K562 (cell line): ENCODE measurements at regions not wholly inside any gene's neighbourhood (a gene's known extent, or its start where the extent isn't known, plus 50 kb on each side); places are given as distances from the start of the nearest gene placed in this dataset.

Experiments
- ATAC-seq: fragments of 200-7000 bp; cut with Tn5 transposase; 3 replicates; pipeline ENCODE4 v1.9.1; 2020; ENCODE audit warnings: moderate library complexity
- BruUV-seq: library from RNA; stranded (reverse); fragments of 400-500 nt; replicated peaks from 2 replicates; lab custom pipeline; 2021; lab: Mats Ljungman, UMichigan
- CTCF ChIA-PET: fragments of 300-600 bp; formaldehyde crosslinking; extraction: SDS; loops from one replicate; lab custom pipeline; 2021; ENCODE audit warnings: low intra/inter-chr PET ratio; lab: Yijun Ruan, JAX
- POLR2A ChIA-PET: fragments of 300-600, 350-650 bp; sonication (Branson Sonifier 250); formaldehyde crosslinking; extraction: SDS; loops from one replicate; lab custom pipeline; 2021; ENCODE audit warnings: antibody characterized with exemption, inconsistent platforms; lab: Yijun Ruan, JAX
- DNase-seq, 4 experiments: peaks; one replicate each; pipeline versions ENCODE4 v3.0.0 to v3.0.0-alpha.2; 2011 to 2018; ENCODE audit warnings: low spot score in 3 of 4, mixed read lengths in 3 of 4; ENCODE audit errors: extremely low read depth in 1 of 4
- FAIRE-seq: peaks from 2 replicates; lab custom pipeline; 2011; peaks lifted over from hg19 to GRCh38; lab: Jason Lieb, UNC
- H2AFZ ChIP-seq: 2 replicates; pipeline ENCODE4 v1.6.0; 2011; ENCODE audit warnings: low read depth, low read length, control low read depth, inconsistent platforms
- H3K27ac ChIP-seq: fragments of 200-600 bp; 3 replicates; pipeline ENCODE4 v1.8.0; 2011; ENCODE audit warnings: low read depth, mild to moderate bottlenecking, control low read depth, inconsistent platforms, low read length, moderate library complexity, mixed read lengths; ENCODE audit errors: extremely low read depth
- H3K27me3 ChIP-seq, 2 experiments: fragments of 300-600 bp in 1 of 2; 2 replicates in 1 of 2; 3 replicates in 1 of 2; pipeline versions ENCODE4 v1.6.0 to v1.8.0; 2011; ENCODE audit warnings: inconsistent platforms in 2 of 2, low read length in 2 of 2, mild to moderate bottlenecking in 1 of 2, mixed read lengths in 1 of 2, moderate library complexity in 1 of 2; ENCODE audit not compliant: control insufficient read depth in 2 of 2, insufficient read depth in 2 of 2
- H3K36me3 ChIP-seq: fragments of 300-600 bp; 3 replicates; pipeline ENCODE4 v1.8.0; 2011; ENCODE audit warnings: mild to moderate bottlenecking, low read length, inconsistent platforms; ENCODE audit not compliant: control insufficient read depth, insufficient read depth
- H3K4me1 ChIP-seq, 2 experiments: fragments of 200-600 bp in 1 of 2; replicated peaks in 1 of 2; 2 replicates in 1 of 2; 3 replicates in 1 of 2; pipeline versions ENCODE4 v1.5.1 to v1.8.0; 2011; ENCODE audit warnings: inconsistent platforms in 2 of 2, low read length in 2 of 2, mild to moderate bottlenecking in 1 of 2, mixed read lengths in 1 of 2, moderate library complexity in 1 of 2; ENCODE audit not compliant: control insufficient read depth in 2 of 2, insufficient read depth in 2 of 2
- H3K4me2 ChIP-seq: 2 replicates; pipeline ENCODE4 v1.6.1; 2011; ENCODE audit warnings: low read length, control low read depth, inconsistent platforms, mixed read lengths; ENCODE audit not compliant: insufficient read depth
- H3K4me3 ChIP-seq: fragments of 200-600 bp; sonication (generic), shearing (Covaris generic); 2 replicates; pipeline ENCODE4 v1.5.1; 2016; ENCODE audit warnings: control low read depth, inconsistent platforms
- H3K79me2 ChIP-seq: fragments of 200-600 bp; 3 replicates; pipeline ENCODE4 v1.8.0; 2011; ENCODE audit warnings: low read length, inconsistent platforms; ENCODE audit not compliant: control insufficient read depth, insufficient read depth
- H3K9ac ChIP-seq, 2 experiments: 2 replicates each; pipeline versions ENCODE4 v1.6.0 to v1.6.1; 2011; ENCODE audit warnings: low read depth in 2 of 2, low read length in 2 of 2, control low read depth in 1 of 2, inconsistent platforms in 1 of 2, mild to moderate bottlenecking in 1 of 2, mixed read lengths in 1 of 2; ENCODE audit not compliant: insufficient read depth in 1 of 2
- H3K9me1 ChIP-seq: one replicate; pipeline ENCODE4 v1.6.0; 2011; ENCODE audit warnings: inconsistent platforms, mild to moderate bottlenecking, low read length, moderate library complexity; ENCODE audit not compliant: control insufficient read depth, insufficient read depth
- H3K9me3 ChIP-seq: replicated peaks from 2 replicates; pipeline ENCODE4 v1.5.1; 2011; ENCODE audit warnings: low read depth, low read length, inconsistent platforms; ENCODE audit not compliant: control insufficient read depth, insufficient read depth
- H4K20me1 ChIP-seq: replicated peaks from 2 replicates; pipeline ENCODE4 v1.6.1; 2011; ENCODE audit warnings: low read length, inconsistent platforms, mixed read lengths; ENCODE audit not compliant: control insufficient read depth, insufficient read depth
- DNMT1 ChIP-seq: fragments of 450-650 bp; IDR thresholded peaks from 2 replicates; pipeline ENCODE4 v1.6.1; 2016; ENCODE audit warnings: antibody characterized with exemption, mild to moderate bottlenecking
- GABPA ChIP-seq: fragments of 200-800 bp; sonication (Bioruptor generic); conservative IDR thresholded peaks from 2 replicates; pipeline ENCODE4 v1.6.1; 2016; ENCODE audit warnings: low read depth, missing genetic modification characterization, missing compliant biosample characterization
- GATA2 ChIP-seq: sonication (generic); formaldehyde crosslinking; IDR thresholded peaks from 2 replicates; pipeline ENCODE4 v1.4.0; 2020; ENCODE audit warnings: mild to moderate bottlenecking, missing genetic modification reagents
- GMEB1 ChIP-seq: fragments of 250-450 bp; sonication (Bioruptor Pico); IDR thresholded peaks from 2 replicates; pipeline ENCODE4 v1.4.0; 2020; ENCODE audit warnings: mild to moderate bottlenecking
- HES1 ChIP-seq: fragments of 450-650 bp; IDR thresholded peaks from 2 replicates; pipeline ENCODE4 v1.6.1; 2016; ENCODE audit warnings: low read depth, mild to moderate bottlenecking, moderate library complexity
- MTA2 ChIP-seq: fragments of 450-650 bp; IDR thresholded peaks from 2 replicates; pipeline ENCODE4 v1.6.1; 2016; ENCODE audit warnings: low read depth
- PCBP2 ChIP-seq: fragments of 200-400 bp; formaldehyde crosslinking; IDR thresholded peaks from 2 replicates; pipeline ENCODE4 v1.6.1; 2018; ENCODE audit warnings: low read length, low read depth, mild to moderate bottlenecking, moderate library complexity; ENCODE audit not compliant: poor library complexity, severe bottlenecking
- PHB2 ChIP-seq: fragments of 450-650 bp; IDR thresholded peaks from 2 replicates; pipeline ENCODE4 v1.6.1; 2017; ENCODE audit warnings: low read depth
- RBM17 ChIP-seq: fragments of 200-400 bp; formaldehyde crosslinking; IDR thresholded peaks from 2 replicates; pipeline ENCODE4 v1.6.1; 2017; ENCODE audit warnings: low read depth, mild to moderate bottlenecking, low read length, borderline replicate concordance
- SOX6 ChIP-seq: fragments of 450-650 bp; IDR thresholded peaks from 2 replicates; pipeline ENCODE4 v1.6.1; 2014; ENCODE audit warnings: mild to moderate bottlenecking
- ZC3H8 ChIP-seq: fragments of 450-650 bp; IDR thresholded peaks from 2 replicates; pipeline ENCODE4 v1.6.1; 2017
- ZNF695 ChIP-seq: fragments of 450-650 bp; formaldehyde crosslinking; IDR thresholded peaks from 2 replicates; pipeline ENCODE4 v1.4.0; 2020; ENCODE audit warnings: mild to moderate bottlenecking, moderate library complexity
- ZNF717 ChIP-seq: fragments of 250-450 bp; sonication (Bioruptor Pico); IDR thresholded peaks from 2 replicates; pipeline ENCODE4 v1.5.0; 2021
- ZNF830 ChIP-seq: fragments of 250-450 bp; sonication (Bioruptor Pico); IDR thresholded peaks from 2 replicates; pipeline ENCODE4 v1.5.0; 2021; ENCODE audit warnings: mild to moderate bottlenecking
- ZSCAN32 ChIP-seq: fragments of 450-650 bp; formaldehyde crosslinking; IDR thresholded peaks from 2 replicates; pipeline ENCODE4 v1.4.0; 2020; ENCODE audit warnings: mild to moderate bottlenecking, moderate library complexity
- WGBS: fragments of 100-300 bp; shearing (Covaris generic); methylation state at CpG from one replicate; pipeline ENCODE4 v1.1.6; 2016; ENCODE audit warnings: low coverage, mixed read lengths; ENCODE audit not compliant: insufficient coverage; ENCODE audit errors: missing lambda C conversion rate; 5-methylcytosine and 5-hydroxymethylcytosine counted together
- in situ Hi-C: fragments of 300-500 bp; cut with MboI; formaldehyde crosslinking; loops from 4 replicates; pipeline ENCODE4 v1.15.0; 2018; ENCODE audit warnings: inconsistent platforms, mixed read lengths
- intact Hi-C: fragments of 100-400 bp; cut with micrococcal nuclease; formaldehyde crosslinking; loops from 2 replicates; pipeline ENCODE4 v1.14.2; 2022
- TF ChIP-seq, protein P1 (sequence below): fragments of 250-450 bp; sonication (Bioruptor Pico); IDR thresholded peaks from 2 replicates; pipeline ENCODE4 v1.5.1; 2021; ENCODE audit warnings: mild to moderate bottlenecking

DNA sequence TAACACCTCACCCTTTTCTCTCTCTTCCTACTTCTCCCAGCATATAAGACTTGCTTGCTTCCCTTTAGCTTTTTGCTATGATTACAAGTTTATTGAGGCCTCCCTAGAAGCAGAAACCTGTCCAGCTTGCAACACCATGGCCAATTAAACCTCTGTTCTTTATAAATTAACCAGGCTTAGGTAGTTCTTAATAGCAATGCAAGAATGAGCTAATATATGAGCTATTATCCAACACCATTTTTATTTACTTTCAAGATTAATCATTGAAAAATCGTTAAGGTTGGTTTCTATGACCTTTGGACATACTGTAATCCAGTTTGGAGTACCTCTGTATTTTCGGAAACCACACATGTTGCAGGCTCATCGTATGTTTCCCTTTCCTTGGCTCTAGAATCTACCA lies 643.1 kb downstream of the ZPLD1 start:
- Histone ChIP-seq H3K4me3 (no peak overlapping the region), H3K36me3 (no peaks in the 10 kb centered on the region), H3K9ac (no peak overlapping the region), H3K9me1 (no peaks in the 10 kb centered on the region), H3K27me3 (no peaks in the 10 kb centered on the region), H3K4me2 (no peak overlapping the region), H4K20me1 (no peaks in the 10 kb centered on the region), H2AFZ (no peak overlapping the region), H3K27ac (no peak overlapping the region), H3K79me2 (no peaks in the 10 kb centered on the region), H3K9me3 (no peaks in the 10 kb centered on the region), H3K4me1 (no peaks in the 10 kb centered on the region)
- ATAC-seq (no peak), DNase-seq (no peak), FAIRE-seq (no peak)
- no TSS peak for BruUV-seq
- intact Hi-C loops, result no loop called here
- ChIA-PET POLR2A (no interaction called here), CTCF (no interaction called here)
- in situ Hi-C loops, result no loop called here
- whole genome bisulfite sequencing, result 0% methylated on average over 3 of the region's 3 CpGs
- TF ChIP-seq ZNF695 (CRISPR knock-in tag) (no peak), ZC3H8 (no peak), PHB2 (no peak), ZNF830 (CRISPR knock-in tag) (no peak), MTA2 (no peak), ZNF717 (CRISPR knock-in tag) (no peak), DNMT1 (no peak), PCBP2 (no peak), HES1 (no peak), GMEB1 (CRISPR knock-in tag) (no peak), GABPA (tag) (no peak), RBM17 (no peak), ZSCAN32 (no peak), GATA2 (CRISPR knock-in tag) (no peak), SOX6 (no peak)
- TF ChIP-seq, protein P1, sequence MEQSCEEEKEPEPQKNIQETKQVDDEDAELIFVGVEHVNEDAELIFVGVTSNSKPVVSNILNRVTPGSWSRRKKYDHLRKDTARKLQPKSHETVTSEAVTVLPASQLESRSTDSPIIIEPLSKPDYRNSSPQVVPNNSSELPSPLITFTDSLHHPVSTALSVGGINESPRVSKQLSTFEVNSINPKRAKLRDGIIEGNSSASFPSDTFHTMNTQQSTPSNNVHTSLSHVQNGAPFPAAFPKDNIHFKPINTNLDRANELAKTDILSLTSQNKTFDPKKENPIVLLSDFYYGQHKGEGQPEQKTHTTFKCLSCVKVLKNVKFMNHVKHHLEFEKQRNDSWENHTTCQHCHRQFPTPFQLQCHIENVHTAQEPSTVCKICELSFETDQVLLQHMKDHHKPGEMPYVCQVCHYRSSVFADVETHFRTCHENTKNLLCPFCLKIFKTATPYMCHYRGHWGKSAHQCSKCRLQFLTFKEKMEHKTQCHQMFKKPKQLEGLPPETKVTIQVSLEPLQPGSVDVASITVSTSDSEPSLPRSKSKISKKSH (CRISPR knock-in tag), result no peak
